NB4 (cell line): ENCODE measurements at regions not wholly inside any gene's neighbourhood (a gene's known extent, or its start where the extent isn't known, plus 50 kb on each side); places are given as distances from the start of the nearest gene placed in this dataset.

Source experiments
- CTCF ChIP-seq: IDR thresholded peaks from one replicate; pipeline ENCODE4 v1.5.1; 2012; ENCODE audit warnings: low read depth, low read length
- MYC ChIP-seq: IDR thresholded peaks from 2 replicates; pipeline ENCODE4 v1.6.1; 2011; ENCODE audit warnings: low read depth, low read length
- POLR2A ChIP-seq: IDR thresholded peaks from 2 replicates; pipeline ENCODE4 v1.6.1; 2011; ENCODE audit warnings: mild to moderate bottlenecking; ENCODE audit not compliant: insufficient read length; ENCODE audit errors: extremely low read depth

DNA sequence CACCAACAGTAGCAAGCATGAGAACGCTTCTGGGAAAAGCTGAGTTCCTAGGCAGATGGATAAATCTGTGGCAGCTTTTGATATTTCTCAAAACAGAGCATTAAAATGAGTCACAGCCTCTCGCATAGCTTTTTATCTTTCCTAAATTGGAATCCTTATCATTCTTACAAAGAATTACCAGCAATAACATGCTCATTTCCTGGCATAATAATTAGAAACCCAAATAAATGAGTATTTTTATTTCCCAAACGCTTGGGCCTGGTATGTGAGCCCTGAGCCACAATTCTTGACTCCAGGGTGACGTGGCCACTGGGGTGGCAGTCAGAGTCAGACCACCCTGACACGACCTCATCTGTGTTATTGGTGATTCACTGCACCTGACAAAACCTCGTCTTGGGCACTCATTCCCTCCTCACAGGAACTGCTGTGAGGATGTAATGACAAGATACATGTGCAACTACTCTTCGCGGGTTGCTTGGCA lies 210.7 kb downstream of the ARL4C start:
- no peak for TF ChIP-seq CTCF
- TF ChIP-seq MYC = no peak
- TF ChIP-seq POLR2A = no peak
